Hepatocyte (in vitro differentiated cells): ENCODE measurements at regions not wholly inside any gene's neighbourhood (a gene's known extent, or its start where the extent isn't known, plus 50 kb on each side); places are given as distances from the start of the nearest gene placed in this dataset.

Experiments
- EZH2 ChIP-seq: fragments of 200-600 bp; sonication (generic); IDR thresholded peaks from 2 replicates; pipeline ENCODE4 v1.6.1; 2016; ENCODE audit warnings: antibody characterized with exemption, mild to moderate bottlenecking, borderline replicate concordance
- TF ChIP-seq, protein P1 (sequence below): fragments of 200-600 bp; sonication (generic); IDR thresholded peaks from 2 replicates; pipeline ENCODE4 v1.5.1; 2016; ENCODE audit warnings: antibody characterized with exemption, mild to moderate bottlenecking; ENCODE audit not compliant: poor library complexity

- TF ChIP-seq, protein P1, sequence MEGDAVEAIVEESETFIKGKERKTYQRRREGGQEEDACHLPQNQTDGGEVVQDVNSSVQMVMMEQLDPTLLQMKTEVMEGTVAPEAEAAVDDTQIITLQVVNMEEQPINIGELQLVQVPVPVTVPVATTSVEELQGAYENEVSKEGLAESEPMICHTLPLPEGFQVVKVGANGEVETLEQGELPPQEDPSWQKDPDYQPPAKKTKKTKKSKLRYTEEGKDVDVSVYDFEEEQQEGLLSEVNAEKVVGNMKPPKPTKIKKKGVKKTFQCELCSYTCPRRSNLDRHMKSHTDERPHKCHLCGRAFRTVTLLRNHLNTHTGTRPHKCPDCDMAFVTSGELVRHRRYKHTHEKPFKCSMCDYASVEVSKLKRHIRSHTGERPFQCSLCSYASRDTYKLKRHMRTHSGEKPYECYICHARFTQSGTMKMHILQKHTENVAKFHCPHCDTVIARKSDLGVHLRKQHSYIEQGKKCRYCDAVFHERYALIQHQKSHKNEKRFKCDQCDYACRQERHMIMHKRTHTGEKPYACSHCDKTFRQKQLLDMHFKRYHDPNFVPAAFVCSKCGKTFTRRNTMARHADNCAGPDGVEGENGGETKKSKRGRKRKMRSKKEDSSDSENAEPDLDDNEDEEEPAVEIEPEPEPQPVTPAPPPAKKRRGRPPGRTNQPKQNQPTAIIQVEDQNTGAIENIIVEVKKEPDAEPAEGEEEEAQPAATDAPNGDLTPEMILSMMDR: no peak
- no peak for TF ChIP-seq EZH2
Measured at GRCh38 chr1:200491103-200491502, 81.3 kb upstream of the ZNF281 start.
